Fibroblast of lung (primary cell): ENCODE measurements at regions not wholly inside any gene's neighbourhood (a gene's known extent, or its start where the extent isn't known, plus 50 kb on each side); places are given as distances from the start of the nearest gene placed in this dataset.

Source experiments
- DNase-seq, 2 donors: peaks; one replicate each; pipeline versions ENCODE4 v3.0.0 to v3.0.0-alpha.2; 2010; ENCODE audit warnings: low read depth in 2 of 2
- H2AFZ ChIP-seq: 2 replicates; pipeline ENCODE4 v1.5.1; 2012; ENCODE audit warnings: low read length, control low read depth, inconsistent platforms
- H3K27ac ChIP-seq: 2 replicates; pipeline ENCODE4 v1.5.1; 2011; ENCODE audit warnings: low read length, control low read depth; ENCODE audit not compliant: insufficient read depth
- H3K27me3 ChIP-seq: 2 replicates; pipeline ENCODE4 v1.5.1; 2011; ENCODE audit warnings: mild to moderate bottlenecking, low read length; ENCODE audit not compliant: control insufficient read depth, insufficient read depth
- H3K36me3 ChIP-seq: 2 replicates; pipeline ENCODE4 v1.5.1; 2011; ENCODE audit warnings: low read length; ENCODE audit not compliant: control insufficient read depth, insufficient read depth
- H3K4me1 ChIP-seq: 2 replicates; pipeline ENCODE4 v1.5.1; 2011; ENCODE audit warnings: low read length; ENCODE audit not compliant: control insufficient read depth, insufficient read depth; ENCODE audit errors: extremely low read depth
- H3K4me2 ChIP-seq: 2 replicates; pipeline ENCODE4 v1.5.1; 2011; ENCODE audit warnings: low read length, control low read depth; ENCODE audit not compliant: insufficient read depth; ENCODE audit errors: extremely low read depth
- H3K4me3 ChIP-seq, 4 experiments: fragments of 200-600 bp in 1 of 4; sonication (generic) in 1 of 4; replicated peaks in 1 of 4; 2 replicates each; pipeline ENCODE4 v1.5.1; 2011 to 2016; ENCODE audit warnings: low read length in 4 of 4, low read depth in 3 of 4, mild to moderate bottlenecking in 3 of 4, control low read depth in 2 of 4, inconsistent platforms in 1 of 4, mixed read lengths in 1 of 4; ENCODE audit not compliant: insufficient read depth in 1 of 4; ENCODE audit errors: control extremely low read depth in 1 of 4
- H3K79me2 ChIP-seq: 2 replicates; pipeline ENCODE4 v1.5.1; 2012; ENCODE audit warnings: mild to moderate bottlenecking, low read length, inconsistent platforms; ENCODE audit not compliant: control insufficient read depth, insufficient read depth
- H3K9ac ChIP-seq: 2 replicates; pipeline ENCODE4 v1.5.1; 2011; ENCODE audit warnings: mild to moderate bottlenecking, low read length, control low read depth; ENCODE audit not compliant: insufficient read depth
- H3K9me3 ChIP-seq: 2 replicates; pipeline ENCODE4 v1.5.1; 2012; ENCODE audit warnings: low read depth, low read length; ENCODE audit not compliant: control insufficient read depth, insufficient read depth
- H4K20me1 ChIP-seq: 2 replicates; pipeline ENCODE4 v1.5.1; 2011; ENCODE audit warnings: low read length; ENCODE audit not compliant: control insufficient read depth, insufficient read depth; ENCODE audit errors: extremely low read depth
- EZH2 ChIP-seq: IDR thresholded peaks from 2 replicates; pipeline ENCODE4 v1.5.1; 2012; ENCODE audit warnings: low read length, control low read depth, mild to moderate bottlenecking; ENCODE audit errors: missing control alignments
- TF ChIP-seq, protein P1 (sequence below), 2 donors: IDR thresholded peaks in 1 of 2; conservative IDR thresholded peaks in 1 of 2; 1 replicate in 1 of 2; 2 replicates in 1 of 2; pipeline ENCODE4 v1.5.1; 2011 to 2012; ENCODE audit warnings: low read length in 2 of 2, control low read depth in 1 of 2, inconsistent platforms in 1 of 2, low read depth in 1 of 2, mild to moderate bottlenecking in 1 of 2

DNA sequence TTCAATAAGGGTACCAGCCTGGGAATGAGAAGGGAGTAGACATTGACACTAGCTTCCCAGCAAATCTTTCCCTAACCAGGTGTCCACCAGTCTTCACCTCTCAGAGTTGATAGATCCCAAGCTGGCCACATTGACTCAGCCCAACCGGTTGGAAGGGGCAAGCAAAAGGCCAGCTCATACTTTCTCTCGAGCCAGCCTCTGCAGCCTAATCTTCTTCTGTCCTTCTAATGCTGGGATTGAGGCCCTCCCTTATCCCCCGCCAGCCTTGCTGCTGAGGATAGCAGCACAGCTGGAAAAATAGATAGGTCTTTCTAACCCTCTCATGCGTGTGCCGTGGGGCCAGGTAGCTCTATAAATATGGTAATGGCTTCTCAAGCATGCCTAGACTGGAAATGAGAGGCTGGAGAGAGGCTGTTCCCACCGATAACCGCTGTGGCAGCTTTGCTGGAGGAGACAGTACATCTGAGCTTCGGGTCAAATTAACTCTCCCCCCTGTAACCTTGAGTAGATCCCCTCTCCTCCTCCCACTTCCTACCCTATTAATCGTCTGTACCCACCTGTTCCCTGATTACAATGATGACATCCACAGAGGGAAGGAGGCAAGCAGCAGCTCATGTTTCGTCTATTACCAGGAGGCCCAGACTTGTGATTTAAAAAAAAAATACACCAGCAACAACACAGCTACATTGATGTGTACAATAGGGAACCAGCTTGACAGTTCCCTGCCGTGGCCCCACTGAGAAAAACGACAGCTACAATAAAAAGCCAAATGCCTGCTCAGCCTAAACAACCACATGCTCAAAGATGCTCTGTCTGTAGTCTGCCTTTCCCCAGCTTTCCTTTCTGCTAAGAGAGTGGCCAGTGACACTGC is 219.9 kb upstream of the BRINP1 start:
- TF ChIP-seq, protein P1, sequence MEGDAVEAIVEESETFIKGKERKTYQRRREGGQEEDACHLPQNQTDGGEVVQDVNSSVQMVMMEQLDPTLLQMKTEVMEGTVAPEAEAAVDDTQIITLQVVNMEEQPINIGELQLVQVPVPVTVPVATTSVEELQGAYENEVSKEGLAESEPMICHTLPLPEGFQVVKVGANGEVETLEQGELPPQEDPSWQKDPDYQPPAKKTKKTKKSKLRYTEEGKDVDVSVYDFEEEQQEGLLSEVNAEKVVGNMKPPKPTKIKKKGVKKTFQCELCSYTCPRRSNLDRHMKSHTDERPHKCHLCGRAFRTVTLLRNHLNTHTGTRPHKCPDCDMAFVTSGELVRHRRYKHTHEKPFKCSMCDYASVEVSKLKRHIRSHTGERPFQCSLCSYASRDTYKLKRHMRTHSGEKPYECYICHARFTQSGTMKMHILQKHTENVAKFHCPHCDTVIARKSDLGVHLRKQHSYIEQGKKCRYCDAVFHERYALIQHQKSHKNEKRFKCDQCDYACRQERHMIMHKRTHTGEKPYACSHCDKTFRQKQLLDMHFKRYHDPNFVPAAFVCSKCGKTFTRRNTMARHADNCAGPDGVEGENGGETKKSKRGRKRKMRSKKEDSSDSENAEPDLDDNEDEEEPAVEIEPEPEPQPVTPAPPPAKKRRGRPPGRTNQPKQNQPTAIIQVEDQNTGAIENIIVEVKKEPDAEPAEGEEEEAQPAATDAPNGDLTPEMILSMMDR (conservative IDR thresholded peaks at IDR 0.05 in 1 of 2, IDR thresholded peaks at IDR 0.05 in 1 of 2; ENCODE audit: low read depth in 1 of 2, low read length in 2 of 2): no peak
- no peak for TF ChIP-seq EZH2

DNA sequence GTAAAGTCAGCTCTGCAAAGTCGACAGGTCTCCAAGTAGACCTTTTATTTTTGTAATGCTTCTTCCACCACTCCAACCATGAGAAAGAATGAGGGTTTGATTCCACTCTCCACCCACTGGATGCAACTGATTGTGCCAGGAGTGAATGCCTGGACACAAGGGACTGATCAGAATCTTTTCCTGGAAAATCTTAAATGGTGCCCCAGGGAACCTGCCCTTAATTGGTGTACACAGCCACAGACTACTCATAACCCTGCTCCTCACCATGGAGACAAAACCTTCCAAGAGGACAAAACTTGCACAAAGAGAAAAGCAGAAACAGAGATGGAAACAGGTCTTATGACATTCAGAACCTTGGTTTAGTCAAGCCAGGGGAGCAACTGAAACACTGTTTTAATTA is 208.6 kb upstream of the BRINP1 start:
- Histone ChIP-seq H3K4me2 (no peak overlapping the region), H2AFZ (no peak overlapping the region), H3K9ac (no peak overlapping the region), H3K27ac (no peak overlapping the region), H3K36me3 (no peaks in the 10 kb centered on the region), H3K79me2 (no peaks in the 10 kb centered on the region), H4K20me1 (no peaks in the 10 kb centered on the region), H3K4me3 (no peak overlapping the region), H3K9me3 (no peaks in the 10 kb centered on the region), H3K27me3 (no peaks in the 10 kb centered on the region), H3K4me1 (no peaks in the 10 kb centered on the region)
- TF ChIP-seq EZH2: no peak
- TF ChIP-seq, protein P1 (conservative IDR thresholded peaks at IDR 0.05 in 1 of 2, IDR thresholded peaks at IDR 0.05 in 1 of 2; ENCODE audit: low read depth in 1 of 2, low read length in 2 of 2): no peak
- DNase-seq: no peak

More for the DNA sequence above, 219.9 kb upstream of the BRINP1 start:
- H3K4me1 ChIP-seq: no peaks in the 10 kb centered on the region
- H3K79me2 ChIP-seq: no peaks in the 10 kb centered on the region
- no peak for DNase-seq
- H4K20me1 ChIP-seq: no peaks in the 10 kb centered on the region
- no peak overlapping the region for H3K4me3 ChIP-seq
- no peaks in the 10 kb centered on the region for H3K9me3 ChIP-seq
- H3K27ac ChIP-seq: no peak overlapping the region
- H3K27me3 ChIP-seq: no peaks in the 10 kb centered on the region
- H3K4me2 ChIP-seq: no peak overlapping the region
- no peak overlapping the region for H3K9ac ChIP-seq
- no peak overlapping the region for H2AFZ ChIP-seq
- H3K36me3 ChIP-seq: no peaks in the 10 kb centered on the region

DNA sequence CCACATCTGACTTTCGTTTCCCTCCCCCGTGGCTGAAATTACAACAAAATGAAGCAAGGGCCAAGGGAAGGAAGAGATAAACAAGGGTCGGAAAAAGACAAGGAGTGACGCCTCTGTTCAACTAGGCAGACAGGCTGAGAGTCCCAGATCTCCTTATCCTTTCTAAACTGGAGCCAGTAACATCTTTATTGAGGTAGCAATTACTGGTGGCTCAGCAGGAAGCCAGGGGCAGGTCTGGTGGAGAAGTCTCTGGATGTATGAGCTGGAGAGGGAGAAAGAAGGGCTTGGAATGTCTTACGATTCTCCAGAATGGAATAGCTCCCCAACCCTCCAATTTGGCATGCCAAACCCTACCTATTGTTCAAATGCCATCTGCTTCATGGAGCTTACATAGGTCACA is 190.8 kb upstream of the BRINP1 start:
- Histone ChIP-seq H3K4me1 (no peaks in the 10 kb centered on the region), H3K9me3 (no peaks in the 10 kb centered on the region), H3K27me3 (no peaks in the 10 kb centered on the region), H3K36me3 (no peaks in the 10 kb centered on the region), H3K9ac (no peak overlapping the region), H4K20me1 (no peaks in the 10 kb centered on the region), H3K27ac (no peak overlapping the region), H3K4me3 (no peak overlapping the region), H3K4me2 (no peak overlapping the region), H2AFZ (no peak overlapping the region), H3K79me2 (no peaks in the 10 kb centered on the region)
- TF ChIP-seq, protein P1 (conservative IDR thresholded peaks at IDR 0.05 in 1 of 2, IDR thresholded peaks at IDR 0.05 in 1 of 2; ENCODE audit: low read depth in 1 of 2, low read length in 2 of 2): no peak
- TF ChIP-seq EZH2: no peak
- no peak for DNase-seq
